GM12878 (cell line): ENCODE measurements at regions not wholly inside any gene's neighbourhood (a gene's known extent, or its start where the extent isn't known, plus 50 kb on each side); places are given as distances from the start of the nearest gene placed in this dataset.

ENCODE experiments used
- ATAC-seq: fragments of 200-7000 bp; cut with Tn5 transposase; 3 replicates; pipeline ENCODE4 v1.9.1; 2020; ENCODE audit warnings: mild to moderate bottlenecking, moderate library complexity
- BruUV-seq: library from RNA; stranded (reverse); fragments of 400-500 nt; replicated peaks from 2 replicates; lab custom pipeline; 2021; lab: Mats Ljungman, UMichigan
- CTCF ChIA-PET: fragments of 300-600 bp; sonication (Branson Sonifier 250); formaldehyde crosslinking; extraction: SDS; loops from one replicate; lab custom pipeline; 2021; ENCODE audit warnings: inconsistent platforms; lab: Yijun Ruan, JAX
- POLR2A ChIA-PET: fragments of 350-600 bp; formaldehyde crosslinking; extraction: SDS; loops from one replicate; lab custom pipeline; 2021; ENCODE audit warnings: inconsistent platforms; lab: Charles Lee
- RAD21 ChIA-PET: fragments of 300-600 bp; sonication (Branson Sonifier 250); formaldehyde crosslinking; loops from one replicate; lab custom pipeline; 2023; ENCODE audit warnings: antibody characterized with exemption; ENCODE audit not compliant: unreplicated experiment; lab: Charles Lee
- SMC1A ChIA-PET: fragments of 300-600 bp; sonication (Branson Sonifier 250); formaldehyde crosslinking; loops from one replicate; lab custom pipeline; 2023; ENCODE audit not compliant: unreplicated experiment, uncharacterized antibody; lab: Charles Lee
- DNase-seq: peaks from one replicate; pipeline ENCODE4 v3.0.0-alpha.2; 2011; ENCODE audit warnings: low read depth, low spot score
- FAIRE-seq: peaks from 3 replicates; lab custom pipeline; 2011; peaks lifted over from hg19 to GRCh38; lab: Jason Lieb, UNC
- H2AFZ ChIP-seq: 2 replicates; pipeline ENCODE4 v1.6.0; 2011; ENCODE audit warnings: low read depth, low read length, control low read depth; ENCODE audit not compliant: control insufficient read depth
- H3K27ac ChIP-seq: 2 replicates; pipeline ENCODE4 v1.5.1; 2011; ENCODE audit warnings: control low read depth; ENCODE audit not compliant: control insufficient read depth, insufficient read depth
- H3K27me3 ChIP-seq, 2 experiments: replicated peaks in 1 of 2; 2 replicates each; pipeline versions ENCODE4 v1.6.0 to v1.6.1; 2011; ENCODE audit warnings: low read length in 1 of 2; ENCODE audit not compliant: control insufficient read depth in 2 of 2, insufficient read depth in 2 of 2
- H3K36me3 ChIP-seq, 2 experiments: 2 replicates each; pipeline ENCODE4 v1.5.1; 2011; ENCODE audit warnings: low read length in 1 of 2; ENCODE audit not compliant: control insufficient read depth in 2 of 2, insufficient read depth in 2 of 2
- H3K4me1 ChIP-seq: 2 replicates; pipeline ENCODE4 v1.6.1; 2011; ENCODE audit warnings: mild to moderate bottlenecking, low read length, moderate library complexity, mixed read lengths; ENCODE audit not compliant: control insufficient read depth, insufficient read depth
- H3K4me2 ChIP-seq: 2 replicates; pipeline ENCODE4 v1.6.0; 2011; ENCODE audit warnings: control low read depth; ENCODE audit not compliant: control insufficient read depth, insufficient read depth
- H3K4me3 ChIP-seq: fragments of 200-600 bp; sonication (generic); 2 replicates; pipeline ENCODE4 v1.5.1; 2016
- H3K79me2 ChIP-seq: 2 replicates; pipeline ENCODE4 v1.6.0; 2011; ENCODE audit warnings: low read length; ENCODE audit not compliant: control insufficient read depth, insufficient read depth
- H3K9ac ChIP-seq: 2 replicates; pipeline ENCODE4 v1.8.0; 2011; ENCODE audit warnings: low read length, control low read depth, mixed read lengths; ENCODE audit not compliant: control insufficient read depth, insufficient read depth
- H3K9me3 ChIP-seq: replicated peaks from 3 replicates; pipeline ENCODE4 v1.5.1; 2011; ENCODE audit warnings: mild to moderate bottlenecking, low read length; ENCODE audit not compliant: control insufficient read depth, insufficient read depth
- H4K20me1 ChIP-seq: 2 replicates; pipeline ENCODE4 v1.6.0; 2011; ENCODE audit not compliant: control insufficient read depth, insufficient read depth
- CBX5 ChIP-seq: sonication (generic); IDR thresholded peaks from 2 replicates; pipeline ENCODE4 v1.6.1; 2016; ENCODE audit warnings: low read depth, moderate library complexity, mild to moderate bottlenecking, inconsistent platforms
- ETV6 ChIP-seq, 2 experiments: fragments of 450-650 bp in 1 of 2; IDR thresholded peaks in 1 of 2; conservative IDR thresholded peaks in 1 of 2; 2 replicates each; pipeline ENCODE4 v1.6.1; 2014; ENCODE audit warnings: antibody characterized with exemption in 1 of 2, borderline replicate concordance in 1 of 2, low read depth in 1 of 2, mild to moderate bottlenecking in 1 of 2, moderate library complexity in 1 of 2
- IKZF1 ChIP-seq: fragments of 450-650 bp; conservative IDR thresholded peaks from 2 replicates; pipeline ENCODE4 v1.6.1; 2017; ENCODE audit warnings: antibody characterized with exemption, mild to moderate bottlenecking
- IKZF2 ChIP-seq, 2 experiments: fragments of 450-650 bp; IDR thresholded peaks; 2 replicates each; pipeline ENCODE4 v1.6.1; 2017; ENCODE audit warnings: mild to moderate bottlenecking in 2 of 2, moderate library complexity in 2 of 2
- IRF3 ChIP-seq: fragments of 450-650 bp; IDR thresholded peaks from 2 replicates; pipeline ENCODE4 v1.6.1; 2014; ENCODE audit warnings: mild to moderate bottlenecking
- NFIC ChIP-seq: IDR thresholded peaks from 2 replicates; pipeline ENCODE4 v1.6.1; 2012; ENCODE audit warnings: low read depth, mild to moderate bottlenecking, inconsistent platforms, low read length, moderate library complexity
- NR2C1 ChIP-seq: fragments of 450-650 bp; IDR thresholded peaks from 2 replicates; pipeline ENCODE4 v1.6.1; 2017; ENCODE audit warnings: antibody characterized with exemption, mild to moderate bottlenecking, moderate library complexity
- NR2F1 ChIP-seq: fragments of 450-650 bp; conservative IDR thresholded peaks from 2 replicates; pipeline ENCODE4 v1.6.1; 2017; ENCODE audit warnings: mild to moderate bottlenecking
- PAX8 ChIP-seq: fragments of 450-650 bp; IDR thresholded peaks from 2 replicates; pipeline ENCODE4 v1.6.1; 2017; ENCODE audit warnings: mild to moderate bottlenecking, moderate library complexity
- SREBF1 ChIP-seq: IDR thresholded peaks from 2 replicates; pipeline ENCODE4 v1.6.1; 2012; ENCODE audit warnings: mild to moderate bottlenecking, low read length
- TARDBP ChIP-seq: IDR thresholded peaks from 2 replicates; pipeline ENCODE4 v1.6.1; 2016; ENCODE audit warnings: borderline replicate concordance
- ZNF592 ChIP-seq: fragments of 450-650 bp; IDR thresholded peaks from 2 replicates; pipeline ENCODE4 v1.6.1; 2017; ENCODE audit warnings: mild to moderate bottlenecking, moderate library complexity
- ZNF687 ChIP-seq: fragments of 450-650 bp; IDR thresholded peaks from 2 replicates; pipeline ENCODE4 v1.6.1; 2017; ENCODE audit warnings: mild to moderate bottlenecking, moderate library complexity
- WGBS: methylation state at CpG from one replicate; pipeline ENCODE4 v1.1.6; 2016; ENCODE audit warnings: low lambda C conversion rate; ENCODE audit not compliant: insufficient replicate concordance, insufficient coverage; ENCODE audit errors: missing lambda C conversion rate; 5-methylcytosine and 5-hydroxymethylcytosine counted together
- in situ Hi-C: fragments of 300-500 bp; cut with MboI; formaldehyde crosslinking; loops from 9 replicates; pipeline ENCODE4 v1.14.3; 2018; ENCODE audit warnings: mixed read lengths
- intact Hi-C: fragments of 100-400 bp; cut with micrococcal nuclease; formaldehyde crosslinking; loops from one replicate; pipeline ENCODE4 v1.14.2; 2022; ENCODE audit not compliant: unreplicated experiment

- TF ChIP-seq ZNF592 (no peak), IKZF2 (IDR thresholded peaks at IDR 0.05) (peak; percentile 55 to 58), IKZF1 (peak; percentile 42; the same call in 1 of the 2 replicates), TARDBP (no peak), ETV6 (conservative IDR thresholded peaks at IDR 0.05 in 1 of 2, IDR thresholded peaks at IDR 0.05 in 1 of 2; ENCODE audit: borderline replicate concordance in 1 of 2, low read depth in 1 of 2) (peak in 1 of 2 experiments; percentile 38; a peak in 1 of 4 replicates), SREBF1 (no peak), PAX8 (no peak), NFIC (peak; percentile 58; the same call in 1 of the 2 replicates)
- TF ChIP-seq, all 136 proteins: peak for 14
These were observed 51.9 kb downstream of the ILRUN start (continued) for GRCh38 chr6:34644716-34645115.

- Histone ChIP-seq H4K20me1 (no peaks in the 10 kb centered on the region), H2AFZ (no peak overlapping the region), H3K4me1 (peaks cover 39% of the 10 kb centered on the region), H3K4me2 (no peak overlapping the region), H3K36me3 (peaks cover 8 to 16% of the 10 kb centered on the region in 2 experiments), H3K79me2 (peaks cover 57% of the 10 kb centered on the region)
- WGBS, result 35% methylated on average over 3 of the region's 3 CpGs
- in situ Hi-C loops, result no loop called here
- RAD21 ChIA-PET, result interaction anchor here (0.6 to 11.8 kb wide), 4 partner anchors 9 to 256 kb away, joined by 3 to 239 read pairs (median 3); no protein-coding TSS in a partner anchor
- intact Hi-C loops, result no loop called here
- ATAC-seq, result no peak
- TF ChIP-seq ZNF687 (peak; percentile 55; the same call in 1 of the 2 replicates), NR2C1 (peak; percentile 36; the same call in 1 of the 2 replicates), NR2F1 (peak; percentile 51), CBX5 (no peak), IRF3 (no peak), IKZF1 (no peak)
- TF ChIP-seq, all 136 proteins: peak for 3
- SMC1A ChIA-PET, result interaction anchor here (3.2 to 11.9 kb wide), 4 partner anchors 7 to 54 kb away, joined by 10 to 251 read pairs (median 143); partner anchors contain the start of gene ILRUN
- no TSS peak for BruUV-seq
- Histone ChIP-seq H3K4me3 (no peak overlapping the region), H3K27ac (no peak overlapping the region), H3K9ac (no peak overlapping the region), H3K9me3 (no peaks in the 10 kb centered on the region; the same call in 2 of the 3 replicates), H3K27me3 (no peaks in the 10 kb centered on the region)
- POLR2A ChIA-PET, result interaction anchor here (0.6 to 11.0 kb wide), 7 partner anchors 8 to 1987 kb away, joined by 5 to 246 read pairs (median 12); no protein-coding TSS in a partner anchor
- DNase-seq, result no peak
- CTCF ChIA-PET, result interaction anchor here (1.0 to 11.0 kb wide), 2 partner anchors 9 to 13 kb away, joined by 4 to 131 read pairs; no protein-coding TSS in a partner anchor
- FAIRE-seq, result no peak
These were observed 54.1 kb downstream of the ILRUN start for GRCh38 chr6:34642427-34642826.
